GM19468 (cell line): ENCODE measurements at regions not wholly inside any gene's neighbourhood (a gene's known extent, or its start where the extent isn't known, plus 50 kb on each side); places are given as distances from the start of the nearest gene placed in this dataset.

Experiments used
- ATAC-seq: cut with Tn5 transposase; IDR thresholded peaks from one replicate; pipeline ENCODE4 v1.9.1; 2021; ENCODE audit warnings: mild to moderate bottlenecking, moderate library complexity, moderate number of reproducible peaks; ENCODE audit not compliant: unreplicated experiment; ENCODE audit errors: extremely low read depth

GRCh38 chr3:124557433-124558232, 172.6 kb upstream of the UMPS start:
- ATAC-seq: no peak

- ATAC-seq: no peak
Measured at GRCh38 chr3:124558991-124559845, 171.0 kb upstream of the UMPS start.

DNA sequence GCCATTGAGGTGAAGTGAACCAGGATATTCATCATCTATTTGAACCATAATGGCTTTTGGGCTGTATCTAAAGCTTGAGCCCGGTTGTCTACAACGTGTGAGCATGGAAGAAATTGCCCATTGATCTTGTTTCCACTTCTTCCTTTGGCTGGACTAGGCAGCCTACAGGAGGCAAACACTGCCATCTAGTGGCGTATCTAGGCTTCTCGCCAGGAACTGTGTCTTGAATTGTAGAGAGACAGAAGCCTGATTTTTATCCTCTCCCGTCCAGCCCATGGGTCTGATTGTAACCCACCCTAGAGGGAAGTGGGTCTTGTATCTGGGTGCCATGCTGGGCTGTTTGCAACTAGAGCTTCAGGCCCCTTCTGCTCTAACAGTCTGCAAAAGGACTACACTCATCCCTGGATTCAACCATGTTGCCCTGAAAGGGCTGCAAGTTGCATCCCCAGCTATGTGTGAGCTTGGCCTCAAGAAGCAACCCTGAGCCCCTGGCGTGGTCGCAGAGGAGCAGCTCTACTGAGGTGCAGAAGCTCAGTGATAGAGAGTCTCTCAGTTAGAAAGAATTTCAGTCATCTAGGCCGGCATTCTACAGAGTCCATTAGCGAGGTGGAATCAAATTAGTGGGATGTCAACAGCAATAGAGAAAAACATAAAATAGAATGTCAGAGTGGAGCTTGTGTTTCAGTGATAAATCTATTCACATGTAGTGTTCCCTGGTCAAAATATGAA, 170.2 kb upstream of the UMPS start:
- no peak for ATAC-seq

- no peak for ATAC-seq
Measured at GRCh38 chr3:124560666-124561215, 169.5 kb upstream of the UMPS start.

DNA sequence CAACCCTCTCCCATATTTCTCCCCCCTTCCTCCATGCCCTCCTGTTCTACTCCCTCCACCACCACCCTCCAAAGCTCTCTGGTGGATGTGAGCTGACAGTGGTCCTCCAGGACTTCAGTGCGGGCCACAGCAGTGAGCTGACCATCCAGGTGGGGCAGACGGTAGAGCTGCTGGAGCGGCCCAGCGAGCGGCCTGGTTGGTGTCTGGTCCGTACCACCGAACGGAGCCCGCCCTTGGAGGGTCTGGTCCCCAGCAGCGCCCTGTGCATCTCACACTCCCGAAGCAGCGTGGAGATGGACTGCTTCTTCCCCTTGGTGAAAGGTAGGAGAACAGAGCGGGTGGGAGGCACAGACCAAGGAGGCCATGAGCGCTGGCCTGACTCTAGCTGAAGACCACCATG, 167.5 kb upstream of the UMPS start:
- ATAC-seq: no peak

DNA sequence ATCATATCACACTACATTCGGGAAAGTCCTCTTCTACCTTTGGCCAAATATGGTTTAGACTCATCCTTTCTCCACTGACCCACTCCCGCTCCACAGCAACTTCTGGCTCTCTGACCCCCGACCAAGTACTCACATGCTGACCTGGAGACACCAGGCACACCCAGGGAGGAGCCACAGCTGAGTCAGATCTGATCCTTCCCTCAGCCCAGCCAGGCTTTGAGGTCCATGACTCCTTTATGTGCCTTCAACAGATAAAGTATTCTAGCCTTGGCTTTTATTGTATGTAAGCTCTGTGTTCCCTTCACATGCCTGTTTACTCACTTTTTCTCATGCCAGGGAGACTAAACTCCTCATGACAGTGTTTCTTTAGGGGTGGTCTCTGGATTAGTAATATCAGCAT, 166.9 kb upstream of the UMPS start:
- ATAC-seq: no peak

- ATAC-seq: no peak
Measured at GRCh38 chr3:124565013-124565412, 165.2 kb upstream of the UMPS start.

- ATAC-seq: no peak
Measured at GRCh38 chr3:124565551-124565950, 164.7 kb upstream of the UMPS start.

DNA sequence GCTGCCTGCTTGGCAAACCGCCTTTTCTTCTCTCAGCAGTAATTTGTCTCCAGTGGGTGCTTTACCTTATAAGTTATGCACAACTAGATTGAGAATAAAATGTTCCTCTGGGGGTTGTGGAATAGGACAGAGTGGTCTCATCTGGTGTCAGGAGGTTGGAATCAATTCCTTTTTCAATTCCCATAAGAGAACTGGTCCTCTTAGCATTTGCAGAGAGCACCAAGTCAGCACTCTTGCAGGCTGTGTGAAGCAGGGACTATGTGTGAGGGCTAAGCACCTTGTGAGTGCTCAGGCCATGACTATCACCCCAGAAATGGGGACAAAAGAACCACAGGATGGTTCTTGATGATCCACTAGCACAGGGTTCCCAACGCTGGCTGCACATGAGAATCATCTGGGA, 163.6 kb upstream of the UMPS start:
- no peak for ATAC-seq

- no peak for ATAC-seq
Measured at GRCh38 chr3:124567179-124567578, 163.1 kb upstream of the UMPS start.

GRCh38 chr3:124569761-124570160, 160.5 kb upstream of the UMPS start:
- no peak for ATAC-seq

GRCh38 chr3:124570232-124570631, 160.0 kb upstream of the UMPS start:
- ATAC-seq: no peak

- no peak for ATAC-seq
Measured at GRCh38 chr3:124572851-124573405, 157.3 kb upstream of the UMPS start.

GRCh38 chr3:124574012-124574411, 156.2 kb upstream of the UMPS start:
- ATAC-seq: no peak

- ATAC-seq: no peak
Measured at GRCh38 chr3:124576565-124577493, 153.4 kb upstream of the UMPS start.

GRCh38 chr3:124577494-124578167, 152.6 kb upstream of the UMPS start:
- ATAC-seq: no peak

- ATAC-seq: no peak
Measured at GRCh38 chr3:124579641-124580040, 150.6 kb upstream of the UMPS start.

DNA sequence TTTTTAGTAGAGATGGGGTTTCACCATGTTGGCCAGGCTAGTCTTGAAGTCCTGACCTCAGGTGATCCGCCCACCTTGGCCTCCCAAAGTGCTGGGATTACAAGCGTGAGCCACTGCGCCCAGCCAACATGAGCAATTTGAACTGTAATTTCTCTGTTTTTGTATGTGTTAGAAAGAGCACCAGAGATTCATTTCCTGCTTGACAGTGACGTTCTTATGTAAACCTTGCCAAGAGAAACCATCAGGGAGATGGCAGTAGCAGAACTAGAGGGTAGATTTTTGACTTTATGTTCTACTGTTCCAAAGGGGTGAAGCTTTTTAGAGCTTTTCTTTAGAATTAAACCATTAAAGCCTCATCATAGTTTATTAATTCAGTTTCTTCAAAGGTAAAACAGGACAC, 148.1 kb upstream of the UMPS start:
- no peak for ATAC-seq
